GM23248 (cell line): ENCODE measurements at regions not wholly inside any gene's neighbourhood (a gene's known extent, or its start where the extent isn't known, plus 50 kb on each side); places are given as distances from the start of the nearest gene placed in this dataset.

Source experiments
- DNase-seq: peaks from one replicate; pipeline ENCODE4 v3.0.0-alpha.2; 2015
- H2AFZ ChIP-seq: fragments of 200-600 bp; sonication (generic); 2 replicates; pipeline ENCODE4 v1.6.1; 2016; ENCODE audit warnings: antibody characterized with exemption
- H3F3A ChIP-seq: fragments of 200-600 bp; sonication (generic); 2 replicates; pipeline ENCODE4 v1.6.1; 2016; ENCODE audit warnings: mild to moderate bottlenecking, antibody characterized with exemption, mixed run types; ENCODE audit not compliant: insufficient read depth
- H3K27ac ChIP-seq: fragments of 200-600 bp; sonication (generic); 2 replicates; pipeline ENCODE4 v1.5.1; 2016; ENCODE audit warnings: mild to moderate bottlenecking
- H3K27me3 ChIP-seq: fragments of 200-600 bp; sonication (generic); replicated peaks from 2 replicates; pipeline ENCODE4 v1.6.1; 2016; ENCODE audit warnings: mild to moderate bottlenecking; ENCODE audit not compliant: insufficient read depth
- H3K36me3 ChIP-seq: fragments of 200-600 bp; sonication (generic); 2 replicates; pipeline ENCODE4 v1.6.1; 2016; ENCODE audit warnings: low read depth, mild to moderate bottlenecking
- H3K4me1 ChIP-seq: fragments of 200-600 bp; sonication (generic); 2 replicates; pipeline ENCODE4 v1.6.1; 2016; ENCODE audit warnings: mild to moderate bottlenecking; ENCODE audit not compliant: insufficient read depth
- H3K4me2 ChIP-seq: fragments of 200-600 bp; sonication (generic); one replicate; pipeline ENCODE4 v1.6.1; 2016; ENCODE audit warnings: mild to moderate bottlenecking; ENCODE audit not compliant: unreplicated experiment
- H3K4me3 ChIP-seq: fragments of 200-600 bp; sonication (generic); 2 replicates; pipeline ENCODE4 v1.5.1; 2016; ENCODE audit warnings: mild to moderate bottlenecking
- H3K79me2 ChIP-seq: fragments of 200-600 bp; sonication (generic); 2 replicates; pipeline ENCODE4 v1.6.1; 2016; ENCODE audit warnings: mild to moderate bottlenecking; ENCODE audit not compliant: insufficient read depth
- H3K9ac ChIP-seq: fragments of 200-600 bp; sonication (generic); 2 replicates; pipeline ENCODE4 v1.6.1; 2016; ENCODE audit warnings: mild to moderate bottlenecking
- H3K9me2 ChIP-seq: fragments of 200-600 bp; sonication (generic); 2 replicates; pipeline ENCODE4 v1.6.1; 2016; ENCODE audit warnings: mixed run types, mild to moderate bottlenecking, moderate library complexity; ENCODE audit not compliant: insufficient read depth
- H3K9me3 ChIP-seq: fragments of 200-600 bp; sonication (generic); one replicate; pipeline ENCODE4 v1.6.1; 2017; ENCODE audit warnings: low read depth
- H4K20me1 ChIP-seq: fragments of 200-600 bp; sonication (generic); 2 replicates; pipeline ENCODE4 v1.6.0; 2016; ENCODE audit not compliant: insufficient read depth
- EZH2 ChIP-seq: fragments of 200-600 bp; sonication (generic); IDR thresholded peaks from 2 replicates; pipeline ENCODE4 v1.6.1; 2018; ENCODE audit warnings: antibody characterized with exemption, mild to moderate bottlenecking; ENCODE audit not compliant: insufficient read depth, poor library complexity, severe bottlenecking
- EZH2phosphoT487 ChIP-seq: fragments of 200-600 bp; sonication (generic); IDR thresholded peaks from 2 replicates; pipeline ENCODE4 v1.6.1; 2018; ENCODE audit warnings: antibody characterized with exemption, moderate library complexity, mild to moderate bottlenecking, low read depth; ENCODE audit not compliant: insufficient read depth
- WGBS, 2 experiments: methylation state at CpG; one replicate each; pipeline ENCODE4 v1.1.6; 2015 to 2017; ENCODE audit warnings: low lambda C conversion rate in 2 of 2, low coverage in 1 of 2; ENCODE audit errors: missing lambda C conversion rate in 2 of 2; 5-methylcytosine and 5-hydroxymethylcytosine counted together
- in situ Hi-C: fragments of 300-500 bp; cut with MboI; formaldehyde crosslinking; loops from 2 replicates; pipeline ENCODE4 v1.15.0; 2020

GRCh38 chr2:149271575-149271974 lies 58.8 kb upstream of the LYPD6 start:
- WGBS, 2 experiments: 68 to 81% methylated on average over 2 of the region's 2 CpGs
- TF ChIP-seq EZH2: no peak
- no peak for TF ChIP-seq EZH2phosphoT487

GRCh38 chr2:149278161-149278871 lies 52.1 kb upstream of the LYPD6 start:
- peak; percentile 34 for DNase-seq
- in situ Hi-C loops: no loop called here
- 36 to 42% methylated on average over 7 of the region's 7 CpGs for WGBS, 2 experiments
- H3K27me3 ChIP-seq: peaks cover 5% of the 10 kb centered on the region
- H3K9me2 ChIP-seq: no peaks in the 10 kb centered on the region
- H3K4me2 ChIP-seq: peak overlapping the region; percentile 1
- no peak overlapping the region for H3K9ac ChIP-seq
- no peaks in the 10 kb centered on the region for H3K9me3 ChIP-seq
- H2AFZ ChIP-seq: peak overlapping the region; percentile 7; the same call in 1 of the 2 replicates
- no peaks in the 10 kb centered on the region for H3K79me2 ChIP-seq
- no peaks in the 10 kb centered on the region for H4K20me1 ChIP-seq
- H3K36me3 ChIP-seq: no peaks in the 10 kb centered on the region
- H3K27ac ChIP-seq: no peak overlapping the region
- TF ChIP-seq EZH2 (no peak), EZH2phosphoT487 (no peak)
- peaks cover 8% of the 10 kb centered on the region; the same call in 1 of the 2 replicates for H3K4me1 ChIP-seq
- no peaks in the 10 kb centered on the region for H3F3A ChIP-seq
- no peak overlapping the region for H3K4me3 ChIP-seq

More at GRCh38 chr2:149271575-149271974, 58.8 kb upstream of the LYPD6 start:
- Histone ChIP-seq H3K79me2 (no peaks in the 10 kb centered on the region), H3K27me3 (peaks cover 5% of the 10 kb centered on the region), H3K4me3 (no peak overlapping the region), H3K4me2 (no peak overlapping the region), H4K20me1 (no peaks in the 10 kb centered on the region), H3K9ac (no peak overlapping the region), H3K36me3 (no peaks in the 10 kb centered on the region), H2AFZ (no peak overlapping the region), H3K9me3 (no peaks in the 10 kb centered on the region), H3K9me2 (no peaks in the 10 kb centered on the region), H3K27ac (no peak overlapping the region), H3F3A (no peaks in the 10 kb centered on the region), H3K4me1 (no peaks in the 10 kb centered on the region)
- in situ Hi-C loops: no loop called here
- no peak for DNase-seq

- no peaks in the 10 kb centered on the region for H3K79me2 ChIP-seq
- H3K9ac ChIP-seq: no peak overlapping the region
- H3K27me3 ChIP-seq: peaks cover 5% of the 10 kb centered on the region
- H4K20me1 ChIP-seq: no peaks in the 10 kb centered on the region
- no peaks in the 10 kb centered on the region for H3F3A ChIP-seq
- peak overlapping the region; percentile 1 for H3K4me2 ChIP-seq
- TF ChIP-seq EZH2 (no peak), EZH2phosphoT487 (no peak)
- H3K9me3 ChIP-seq: no peaks in the 10 kb centered on the region
- H3K36me3 ChIP-seq: no peaks in the 10 kb centered on the region
- H3K27ac ChIP-seq: no peak overlapping the region
- in situ Hi-C loops: no loop called here
- H2AFZ ChIP-seq: no peak overlapping the region
- no peaks in the 10 kb centered on the region for H3K9me2 ChIP-seq
- H3K4me3 ChIP-seq: no peak overlapping the region
- H3K4me1 ChIP-seq: peaks cover 8% of the 10 kb centered on the region; the same call in 1 of the 2 replicates
- DNase-seq: no peak
Measured at GRCh38 chr2:149278872-149279264, 51.5 kb upstream of the LYPD6 start.
